GM12892 (cell line): ENCODE measurements at regions not wholly inside any gene's neighbourhood (a gene's known extent, or its start where the extent isn't known, plus 50 kb on each side); places are given as distances from the start of the nearest gene placed in this dataset.

Experiments
- POLR2A ChIP-seq: IDR thresholded peaks from 2 replicates; pipeline ENCODE4 v1.6.1; 2011; ENCODE audit warnings: low read depth, low read length, control low read depth
- POLR2AphosphoS5 ChIP-seq: IDR thresholded peaks from 2 replicates; pipeline ENCODE4 v1.6.1; 2011; ENCODE audit warnings: low read depth, low read length, control low read depth
- TAF1 ChIP-seq: IDR thresholded peaks from 2 replicates; pipeline ENCODE4 v1.6.1; 2011; ENCODE audit warnings: low read depth, mild to moderate bottlenecking, control low read depth, low read length, borderline replicate concordance

DNA sequence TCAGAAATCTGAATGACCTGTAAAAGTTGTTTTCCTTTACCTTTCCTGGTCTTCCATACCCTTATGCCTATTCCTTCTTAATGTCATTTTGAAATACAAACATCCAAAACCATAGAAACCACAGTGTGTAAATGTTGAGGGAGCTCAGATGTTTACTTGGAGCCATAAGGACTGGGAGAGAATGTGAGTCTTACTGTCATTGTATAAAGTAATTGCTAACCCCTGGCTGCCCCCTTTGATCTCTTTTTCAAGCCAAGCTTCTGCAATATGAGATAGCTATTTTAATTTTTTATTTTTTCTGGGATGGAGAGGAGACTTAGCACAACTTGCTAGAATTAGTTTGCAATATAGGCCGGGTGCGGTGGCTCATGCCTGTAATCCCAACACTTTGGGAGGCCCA lies 124.4 kb upstream of the AKIRIN2 start:
- TF ChIP-seq POLR2A (no peak), TAF1 (no peak), POLR2AphosphoS5 (no peak)
